DMS79 (cell line): ENCODE measurements at regions not wholly inside any gene's neighbourhood (a gene's known extent, or its start where the extent isn't known, plus 50 kb on each side); places are given as distances from the start of the nearest gene placed in this dataset.

Source experiments
- DNase-seq: peaks from one replicate; lab custom pipeline; 2025; lab: John Stamatoyannopoulos, UW

- DNase-seq = no peak
These were observed 895.9 kb downstream of the TLE4 start for GRCh38 chr9:80467632-80468031.

DNA sequence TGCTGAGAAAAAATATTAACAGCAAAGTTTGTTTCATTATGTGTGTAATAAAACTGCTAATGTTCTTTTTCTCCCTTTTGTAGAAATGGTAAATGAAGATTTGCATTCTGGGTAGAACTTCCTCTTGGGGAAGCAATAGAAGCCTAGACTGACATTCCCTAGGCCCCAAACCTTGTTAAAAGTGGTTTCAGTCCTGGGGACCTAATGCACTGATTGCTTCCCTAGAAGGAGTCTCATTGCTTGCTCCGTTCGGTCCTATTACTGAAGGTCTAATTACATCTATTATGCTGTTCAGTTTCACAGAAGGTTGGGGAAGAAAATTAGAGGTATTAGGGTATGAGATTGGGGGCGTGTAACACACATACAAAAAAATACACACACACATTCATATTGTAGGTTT lies 893.8 kb downstream of the TLE4 start:
- DNase-seq = no peak

DNA sequence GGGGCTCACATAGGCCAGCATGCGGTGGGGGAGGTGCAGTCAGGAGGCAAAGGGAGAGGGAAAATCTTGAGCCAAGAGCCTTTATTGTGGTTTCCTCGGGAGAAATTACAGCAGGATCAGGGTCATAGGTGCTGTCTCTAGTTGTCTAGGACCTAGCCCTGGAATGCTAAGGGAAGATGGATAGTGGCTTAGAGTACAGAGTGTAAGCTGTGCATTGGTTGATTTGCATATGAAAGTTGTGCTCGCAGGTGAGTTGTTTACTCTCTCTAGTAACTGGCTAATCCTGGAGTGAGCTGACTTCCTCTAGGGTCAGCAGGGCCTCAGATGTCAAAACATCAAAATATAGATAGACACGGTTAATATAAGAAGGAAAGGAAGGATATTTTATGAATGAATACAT lies 877.7 kb downstream of the TLE4 start:
- no peak for DNase-seq

- DNase-seq = no peak
These were observed 877.2 kb downstream of the TLE4 start for GRCh38 chr9:80448996-80449395.

DNA sequence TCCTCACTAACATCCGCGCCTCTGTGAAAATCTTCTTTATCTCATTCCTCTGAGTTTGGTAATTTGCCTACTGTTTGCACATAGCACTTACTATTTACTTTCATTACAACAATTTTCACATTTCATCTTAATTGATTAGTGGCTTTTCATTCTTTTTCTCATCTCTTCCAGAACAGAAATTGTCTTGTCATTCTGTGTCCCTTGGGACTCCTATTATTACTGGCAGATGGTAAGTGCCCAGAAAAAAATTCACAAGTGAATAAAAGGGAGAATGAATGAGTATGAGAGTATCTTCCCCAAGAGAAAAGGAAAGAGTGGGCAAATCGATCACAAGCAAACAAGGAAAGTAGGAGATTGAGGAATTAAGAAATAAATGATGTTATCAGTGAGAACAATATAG lies 876.1 kb downstream of the TLE4 start:
- no peak for DNase-seq

- no peak for DNase-seq
These were observed 869.0 kb downstream of the TLE4 start for GRCh38 chr9:80440724-80441123.

DNA sequence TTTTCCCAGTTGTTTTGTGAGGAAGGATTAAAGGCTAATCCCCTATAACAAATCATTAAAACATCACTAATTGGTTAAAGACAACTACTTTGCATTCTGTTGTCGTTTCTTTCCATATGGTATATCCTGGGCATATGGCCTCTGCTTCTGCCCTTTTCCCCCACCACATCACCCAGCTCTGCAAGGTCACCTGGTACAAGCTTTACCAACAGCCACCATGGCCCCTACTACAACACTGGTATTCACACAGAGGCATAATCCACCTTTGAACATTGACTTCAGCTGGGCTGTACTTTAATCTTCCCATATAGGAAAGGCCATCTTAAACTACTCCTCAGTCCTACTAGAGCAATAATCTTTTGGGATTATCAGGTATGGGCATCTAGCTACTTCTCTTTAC lies 866.1 kb downstream of the TLE4 start:
- DNase-seq = no peak

DNA sequence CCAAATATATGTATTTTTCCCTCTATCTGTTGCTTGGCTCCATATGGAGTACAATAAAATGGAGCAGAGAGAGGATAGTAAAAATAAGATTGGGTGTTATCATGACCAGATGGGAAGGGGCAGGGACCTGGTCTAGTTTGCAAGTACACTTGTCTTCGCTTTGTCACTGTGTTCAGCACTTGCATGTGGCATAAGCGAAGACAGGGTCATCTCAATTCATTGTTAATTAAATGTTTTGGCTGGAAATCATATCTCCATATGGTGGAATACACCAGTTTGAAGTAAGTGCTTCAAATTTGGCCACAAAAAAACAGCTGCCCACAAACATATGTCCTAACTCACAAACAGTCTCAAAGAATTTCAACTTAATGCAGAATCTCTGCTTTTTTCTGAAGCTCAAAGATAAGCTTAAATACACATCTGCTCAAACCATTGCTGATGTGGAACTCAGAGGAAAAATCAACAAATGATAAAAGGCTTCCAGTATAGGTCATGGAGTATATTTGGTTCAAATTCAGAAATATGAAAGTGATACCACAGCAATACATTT lies 865.4 kb downstream of the TLE4 start:
- no peak for DNase-seq

- no peak for DNase-seq
These were observed 863.8 kb downstream of the TLE4 start for GRCh38 chr9:80435591-80435990.

DNA sequence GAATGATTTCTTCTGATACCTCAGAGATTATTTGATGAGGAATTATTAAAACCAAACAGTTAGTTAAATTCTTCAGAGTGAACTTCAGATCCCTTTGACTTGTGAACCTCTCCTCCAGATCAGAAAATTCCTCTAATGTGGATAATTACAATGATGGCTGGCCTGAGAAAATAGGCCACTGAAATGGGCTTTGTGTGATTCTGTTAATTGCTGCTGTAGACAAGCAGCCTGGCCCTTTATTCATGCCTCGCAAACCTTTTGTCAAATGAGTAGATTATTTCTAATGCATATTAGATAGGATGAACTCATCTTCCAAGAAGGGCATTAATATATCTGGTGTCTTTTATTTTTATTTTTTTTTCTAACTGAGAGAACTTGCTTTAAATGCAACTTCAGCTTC lies 855.2 kb downstream of the TLE4 start:
- no peak for DNase-seq

DNA sequence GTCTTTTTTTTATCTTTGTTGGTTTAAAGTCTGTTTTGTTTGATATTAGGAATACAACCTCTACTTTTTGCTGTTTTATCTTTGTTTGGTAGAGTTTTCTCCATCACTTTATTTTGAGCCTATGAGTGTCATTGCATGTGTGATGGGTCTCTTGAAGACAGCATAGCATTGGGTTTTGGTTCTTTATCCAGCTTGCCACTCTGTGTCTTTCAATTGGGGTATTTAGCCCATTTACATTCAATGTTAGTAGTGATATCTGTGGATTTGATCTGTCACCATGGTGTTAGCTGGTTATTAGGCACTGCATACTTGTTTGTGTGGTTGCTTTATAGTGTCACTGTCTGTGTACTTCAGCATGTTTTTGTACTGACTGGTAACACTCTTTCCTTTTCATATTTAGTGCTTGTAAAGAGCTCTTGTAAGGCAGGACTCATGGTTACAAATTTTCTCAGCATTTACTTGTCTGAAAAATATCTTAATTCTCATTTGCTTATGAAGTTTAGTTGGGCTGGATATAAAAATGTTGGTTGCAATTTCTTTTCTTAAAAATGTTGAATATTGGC lies 845.5 kb downstream of the TLE4 start:
- DNase-seq = no peak

- DNase-seq = no peak
These were observed 838.3 kb downstream of the TLE4 start for GRCh38 chr9:80410106-80410505.

DNA sequence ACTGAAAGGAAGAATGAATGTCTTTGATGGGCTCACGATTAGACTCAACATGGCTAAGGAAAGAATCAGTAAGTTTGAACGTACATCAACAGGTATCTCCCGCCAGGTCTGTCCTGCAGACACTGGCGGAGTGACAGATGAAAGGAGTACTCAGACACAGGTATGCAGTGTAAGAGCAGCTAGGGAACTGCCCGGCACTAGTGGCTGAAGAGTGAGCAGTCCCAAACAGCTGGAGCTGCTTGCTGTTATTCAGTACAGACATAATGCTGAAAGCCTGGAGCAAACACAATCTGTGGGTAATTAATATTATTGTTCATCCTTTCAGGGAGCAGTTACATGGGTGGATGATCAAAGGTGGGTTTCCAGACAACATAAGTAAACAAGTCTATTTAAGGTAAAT lies 835.5 kb downstream of the TLE4 start:
- no peak for DNase-seq

DNA sequence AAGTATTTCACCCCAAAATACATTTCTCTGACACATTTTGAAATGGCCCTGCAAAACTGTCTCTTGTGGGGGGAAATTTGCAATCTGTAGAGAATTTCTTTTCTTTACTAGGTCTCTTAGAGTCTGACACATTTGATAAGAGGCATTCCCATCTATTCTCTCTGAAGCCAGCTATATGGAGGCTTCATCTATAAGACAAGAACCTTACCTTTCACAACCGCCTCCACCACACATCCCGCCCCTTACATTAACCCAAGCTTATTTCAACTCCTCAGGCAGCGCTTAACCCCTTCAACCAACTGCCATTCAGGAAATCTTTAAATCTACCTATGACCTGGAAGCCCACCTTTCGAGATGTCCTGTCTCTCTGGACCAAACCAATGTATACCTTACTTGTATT lies 829.5 kb downstream of the TLE4 start:
- DNase-seq = no peak

GRCh38 chr9:80400624-80401230 lies 829.0 kb downstream of the TLE4 start:
- DNase-seq = no peak

DNA sequence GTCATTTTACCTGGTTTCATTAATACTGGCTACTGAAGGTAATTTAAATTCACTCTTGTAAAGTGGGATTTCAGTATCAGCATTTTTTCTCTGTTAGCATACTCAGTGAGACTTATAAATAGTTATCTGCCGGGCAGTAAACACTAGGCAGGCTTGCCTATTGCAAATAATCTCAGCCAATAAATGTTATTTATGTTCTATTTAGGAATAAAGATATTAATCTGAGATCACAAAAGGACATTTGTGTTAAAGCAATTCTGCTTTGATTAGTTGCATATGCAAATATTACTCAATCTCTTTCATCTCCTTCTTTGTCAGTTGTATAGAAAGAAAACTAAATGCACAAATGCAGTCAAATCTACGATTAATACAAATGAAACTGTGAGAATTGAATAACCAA lies 827.8 kb downstream of the TLE4 start:
- no peak for DNase-seq

DNA sequence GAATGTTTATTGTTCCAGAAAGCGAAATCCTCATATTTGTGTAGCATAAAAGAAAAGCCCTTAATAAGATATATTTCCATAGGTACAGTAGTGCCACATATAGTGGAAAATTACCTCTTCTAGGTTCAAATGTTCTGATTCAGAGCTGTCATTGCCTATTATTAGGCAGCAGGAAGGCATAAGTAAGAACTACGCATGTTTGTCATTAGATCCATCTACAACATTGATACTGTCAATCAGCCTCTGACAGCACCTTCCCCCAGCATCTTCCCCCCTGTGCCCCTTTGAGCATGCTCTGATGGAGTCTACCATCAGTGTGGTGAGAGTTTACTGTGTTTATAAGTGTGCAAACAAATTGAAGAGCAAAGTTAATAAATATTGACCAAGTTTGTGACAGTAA lies 816.1 kb downstream of the TLE4 start:
- no peak for DNase-seq

DNA sequence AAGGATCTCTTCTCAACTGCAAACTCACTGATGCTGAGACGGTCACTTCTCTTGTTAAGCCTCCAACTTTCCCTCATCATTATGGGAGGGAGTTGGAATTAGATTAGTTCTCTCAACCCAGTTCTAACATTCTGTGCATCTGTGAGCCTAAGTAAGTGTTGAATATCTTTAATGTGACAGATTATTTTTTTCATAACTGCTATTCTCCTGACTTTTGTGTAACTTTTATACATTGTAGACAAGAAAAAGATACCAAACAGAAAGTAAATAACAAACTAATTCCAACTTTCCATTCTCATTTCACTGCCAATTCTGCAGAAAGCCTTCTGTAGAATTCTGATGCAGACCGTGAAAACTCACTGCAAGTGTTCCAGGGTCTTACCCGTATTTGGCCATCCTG lies 813.5 kb downstream of the TLE4 start:
- DNase-seq = no peak

DNA sequence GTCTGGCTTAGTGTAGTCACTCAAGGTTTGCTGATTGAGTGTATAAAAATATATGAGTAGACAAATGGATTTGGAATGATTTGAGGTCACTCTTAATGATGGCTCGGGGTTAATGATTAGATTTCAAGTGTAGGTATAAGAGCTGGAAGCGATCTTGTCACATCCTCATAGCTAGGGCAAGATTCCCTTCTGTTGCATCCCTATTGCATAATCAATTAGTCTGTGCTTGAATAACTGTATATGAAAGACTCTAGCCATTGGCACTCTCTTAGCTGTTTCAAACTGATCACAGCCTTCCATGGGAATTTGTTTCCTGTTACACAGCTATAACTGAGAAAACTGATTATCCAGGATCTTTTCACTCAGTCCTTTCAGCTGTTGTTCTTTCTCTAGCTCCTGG lies 811.6 kb downstream of the TLE4 start:
- no peak for DNase-seq

DNA sequence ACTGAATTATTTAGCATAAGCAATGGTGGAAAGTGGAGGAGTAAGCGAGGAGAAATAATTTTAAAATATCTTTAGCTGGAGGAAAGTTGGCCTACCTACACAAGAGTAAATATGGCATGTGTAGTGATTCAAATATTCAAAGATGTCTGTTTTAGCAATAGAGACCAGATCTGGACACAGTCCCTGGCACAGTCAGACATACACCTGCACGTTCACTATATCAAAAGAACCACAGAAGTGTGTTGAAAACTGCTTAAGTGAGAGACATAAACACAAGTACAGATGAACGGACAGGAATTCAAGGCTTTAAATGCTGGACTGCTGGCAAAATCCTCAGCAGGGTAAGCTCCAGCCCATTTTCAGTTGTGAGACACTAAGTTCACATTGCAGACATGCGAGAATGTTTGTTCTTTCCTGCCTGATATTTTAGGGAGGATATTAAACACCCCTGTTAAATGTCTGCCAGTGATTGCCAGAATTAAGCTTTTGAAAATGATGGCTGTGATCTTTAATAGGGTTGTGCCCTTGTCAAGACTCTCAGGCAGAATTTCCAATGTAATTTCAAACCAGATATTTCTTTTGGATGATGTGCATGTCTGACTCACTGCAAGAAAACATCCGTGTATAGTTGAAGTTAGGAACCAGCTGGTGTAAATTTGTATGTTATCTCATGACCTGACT lies 810.6 kb downstream of the TLE4 start:
- DNase-seq = no peak

GRCh38 chr9:80380301-80380700 lies 808.5 kb downstream of the TLE4 start:
- no peak for DNase-seq

GRCh38 chr9:80378669-80379293 lies 807.0 kb downstream of the TLE4 start:
- DNase-seq = no peak

DNA sequence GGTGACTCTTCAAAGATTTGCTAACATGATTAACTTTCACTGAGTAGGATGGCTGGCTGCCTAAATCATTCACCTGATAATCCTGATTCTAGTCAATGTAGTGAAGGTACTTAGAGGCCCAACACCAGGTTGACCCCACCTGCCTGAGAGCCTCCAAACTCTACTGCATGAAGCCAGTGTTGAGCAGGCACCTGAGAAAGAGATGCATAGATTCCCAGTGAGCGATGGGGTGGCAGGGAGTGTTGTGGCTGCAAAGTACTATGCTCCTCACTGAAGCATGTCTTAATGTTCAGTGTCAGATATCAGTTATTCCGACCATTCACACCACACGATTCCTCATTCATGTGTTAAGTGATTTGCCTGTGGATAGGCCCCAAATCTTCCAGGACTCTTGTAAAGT lies 804.4 kb downstream of the TLE4 start:
- DNase-seq = no peak
